HepG2 (cell line): ENCODE measurements at regions not wholly inside any gene's neighbourhood (a gene's known extent, or its start where the extent isn't known, plus 50 kb on each side); places are given as distances from the start of the nearest gene placed in this dataset.
A peak's percentile ranks its signal among the peaks of the same experiment; 100 is the strongest.

Experiments used
- ATAC-seq: fragments of 200-7000 bp; cut with Tn5 transposase; 3 replicates; pipeline ENCODE4 v1.9.1; 2020; ENCODE audit warnings: mild to moderate bottlenecking, moderate library complexity
- BruUV-seq: library from RNA; stranded (reverse); fragments of 400-500 nt; replicated peaks from 2 replicates; lab custom pipeline; 2021; lab: Mats Ljungman, UMichigan
- CTCF ChIA-PET: fragments of 300-600 bp; formaldehyde crosslinking; extraction: SDS; loops from one replicate; lab custom pipeline; 2021; ENCODE audit warnings: low total read pairs, inconsistent platforms, low intra/inter-chr PET ratio; lab: Yijun Ruan, JAX
- POLR2A ChIA-PET: fragments of 350-600 bp; sonication (Branson Sonifier 250); formaldehyde crosslinking; loops from one replicate; lab custom pipeline; 2020; ENCODE audit warnings: antibody characterized with exemption, inconsistent platforms; lab: Yijun Ruan, JAX
- DNase-seq: peaks from one replicate; pipeline ENCODE4 v3.0.0-alpha.2; 2015; ENCODE audit warnings: low spot score
- FAIRE-seq: peaks from 3 replicates; lab custom pipeline; 2011; peaks lifted over from hg19 to GRCh38; lab: Jason Lieb, UNC
- H2AFZ ChIP-seq: one replicate; pipeline ENCODE4 v1.6.1; 2011; ENCODE audit warnings: low read length, inconsistent platforms
- H3K27ac ChIP-seq: fragments of 300-600 bp; 3 replicates; pipeline ENCODE4 v1.8.0; 2011; ENCODE audit warnings: mixed run types, mild to moderate bottlenecking, mixed read lengths, low read length, inconsistent platforms; ENCODE audit not compliant: insufficient read depth; ENCODE audit errors: extremely low read length
- H3K27me3 ChIP-seq, 2 experiments: fragments of 200-600 bp in 1 of 2; 2 replicates in 1 of 2; 3 replicates in 1 of 2; pipeline versions ENCODE4 v1.6.0 to v1.8.0; 2011; ENCODE audit warnings: low read length in 2 of 2, mild to moderate bottlenecking in 2 of 2, moderate library complexity in 2 of 2, inconsistent platforms in 1 of 2; ENCODE audit not compliant: insufficient read depth in 2 of 2, control insufficient read depth in 1 of 2
- H3K36me3 ChIP-seq, 2 experiments: fragments of 200-600 bp in 1 of 2; replicated peaks in 1 of 2; 2 replicates in 1 of 2; 3 replicates in 1 of 2; pipeline versions ENCODE4 v1.5.1 to v1.8.0; 2011; ENCODE audit warnings: low read length in 2 of 2, inconsistent platforms in 1 of 2; ENCODE audit not compliant: insufficient read depth in 2 of 2, control insufficient read depth in 1 of 2
- H3K4me1 ChIP-seq: 2 replicates; pipeline ENCODE4 v1.5.1; 2012; ENCODE audit warnings: low read length, inconsistent platforms; ENCODE audit not compliant: insufficient read depth
- H3K4me2 ChIP-seq: 2 replicates; pipeline ENCODE4 v1.6.0; 2011; ENCODE audit warnings: low read depth, low read length, inconsistent platforms
- H3K4me3 ChIP-seq, 3 experiments: fragments of 200-600 bp in 1 of 3; sonication (generic), shearing (Covaris generic) in 1 of 3; replicated peaks in 1 of 3; 2 replicates each; pipeline ENCODE4 v1.5.1; 2011 to 2016; ENCODE audit warnings: low read length in 3 of 3, inconsistent platforms in 2 of 3, low read depth in 2 of 3, mild to moderate bottlenecking in 2 of 3, control low read depth in 1 of 3, mixed read lengths in 1 of 3; ENCODE audit not compliant: insufficient read depth in 1 of 3
- H3K79me2 ChIP-seq: one replicate; pipeline ENCODE4 v1.6.1; 2011; ENCODE audit warnings: low read length, inconsistent platforms; ENCODE audit not compliant: insufficient read depth
- H3K9ac ChIP-seq: 2 replicates; pipeline ENCODE4 v1.6.0; 2011; ENCODE audit warnings: mild to moderate bottlenecking, low read depth, low read length, inconsistent platforms; ENCODE audit not compliant: insufficient read depth
- H3K9me3 ChIP-seq: 2 replicates; pipeline ENCODE4 v1.5.1; 2012; ENCODE audit warnings: mild to moderate bottlenecking, low read length
- H4K20me1 ChIP-seq: 2 replicates; pipeline ENCODE4 v1.6.0; 2011; ENCODE audit warnings: inconsistent platforms, mild to moderate bottlenecking, low read length, moderate library complexity; ENCODE audit not compliant: insufficient read depth
- MAFF ChIP-seq: IDR thresholded peaks from 2 replicates; pipeline ENCODE4 v1.6.1; 2011; ENCODE audit warnings: low read depth, low read length, improper control_type of control experiment
- MAFK ChIP-seq, 2 experiments: IDR thresholded peaks in 1 of 2; conservative IDR thresholded peaks in 1 of 2; 2 replicates each; pipeline ENCODE4 v1.6.1; 2011; ENCODE audit warnings: improper control_type of control experiment in 2 of 2, low read length in 2 of 2
- MBNL3 ChIP-seq: fragments of 250-450 bp; sonication (Bioruptor Pico); conservative IDR thresholded peaks from 2 replicates; pipeline ENCODE4 v1.8.0; 2022; ENCODE audit warnings: mild to moderate bottlenecking, inconsistent platforms
- NFE2L1 ChIP-seq: sonication (generic); formaldehyde crosslinking; IDR thresholded peaks from 2 replicates; pipeline ENCODE4 v1.4.0; 2020; ENCODE audit warnings: missing genetic modification reagents, mild to moderate bottlenecking, borderline replicate concordance
- SP140L ChIP-seq: sonication (generic); formaldehyde crosslinking; IDR thresholded peaks from 2 replicates; pipeline ENCODE4 v1.4.0; 2020; ENCODE audit warnings: missing genetic modification reagents, borderline replicate concordance
- ZNF432 ChIP-seq: sonication (generic); formaldehyde crosslinking; IDR thresholded peaks from 2 replicates; pipeline ENCODE4 v1.5.0; 2020; ENCODE audit warnings: missing genetic modification reagents, mild to moderate bottlenecking, borderline replicate concordance
- ZNF768 ChIP-seq: sonication (generic); formaldehyde crosslinking; IDR thresholded peaks from 2 replicates; pipeline ENCODE4 v1.4.0; 2020; ENCODE audit warnings: missing genetic modification reagents
- WGBS: methylation state at CpG from one replicate; pipeline ENCODE4 v1.1.6; 2017; ENCODE audit warnings: low lambda C conversion rate; 5-methylcytosine and 5-hydroxymethylcytosine counted together
- in situ Hi-C: cut with HindIII; loops from 2 replicates; pipeline ENCODE4 v1.10.0; 2017; ENCODE audit warnings: low pct_unique_long_range_greater_than_20kb; ENCODE audit not compliant: extremely low pct_ligation_motif_present
- intact Hi-C: fragments of 100-400 bp; cut with micrococcal nuclease; formaldehyde crosslinking; loops from one replicate; pipeline ENCODE4 v1.10.0; 2022; ENCODE audit not compliant: unreplicated experiment
- TF ChIP-seq, protein P1 (sequence below): sonication (generic); formaldehyde crosslinking; IDR thresholded peaks from 2 replicates; pipeline ENCODE4 v1.4.0; 2020; ENCODE audit warnings: missing genetic modification reagents; ENCODE audit errors: not compliant biosample characterization
- TF ChIP-seq, protein P2 (sequence below): sonication (generic); formaldehyde crosslinking; conservative IDR thresholded peaks from 2 replicates; pipeline ENCODE4 v1.4.0; 2020; ENCODE audit warnings: missing genetic modification reagents
- TF ChIP-seq, protein P3 (sequence below): sonication (generic); formaldehyde crosslinking; IDR thresholded peaks from 2 replicates; pipeline ENCODE4 v1.8.0; 2022; ENCODE audit warnings: missing genetic modification reagents, mild to moderate bottlenecking, moderate library complexity, borderline replicate concordance

DNA sequence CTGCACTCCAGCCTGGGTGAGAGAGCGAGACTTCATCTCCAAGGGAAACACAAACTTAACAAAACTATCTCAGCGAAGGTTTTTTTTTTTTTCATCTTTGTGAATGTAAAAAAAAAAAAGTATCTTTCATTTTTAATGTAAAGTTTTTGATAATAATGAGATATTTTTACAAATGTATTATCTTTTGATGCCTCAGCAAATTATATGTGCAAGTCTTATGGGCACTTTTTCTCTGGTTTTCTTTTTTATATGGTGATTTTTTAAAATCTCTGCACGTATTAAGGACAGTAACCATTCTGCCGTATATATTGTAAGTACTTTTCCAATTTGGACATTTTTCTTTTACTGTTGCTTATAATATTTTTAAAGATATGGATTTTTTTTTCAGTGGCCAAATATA lies 76.8 kb downstream of the MAFB start:
- FAIRE-seq (no peak), DNase-seq (no peak), ATAC-seq (no peak)
- intact Hi-C loops (no loop called here), in situ Hi-C loops (no loop called here)
- H2AFZ ChIP-seq: no peak overlapping the region
- no peak overlapping the region for H3K4me2 ChIP-seq
- H3K27ac ChIP-seq: no peak overlapping the region
- no peaks in the 10 kb centered on the region for H3K79me2 ChIP-seq
- TF ChIP-seq ZNF768 (no peak), MBNL3 (CRISPR knock-in tag) (no peak), MAFF (peak; percentile 54; the same call in 1 of the 2 replicates), MAFK (conservative IDR thresholded peaks at IDR 0.05 in 1 of 2, IDR thresholded peaks at IDR 0.05 in 1 of 2; ENCODE audit: low read length in 2 of 2) (peak; percentile 51 to 80), NFE2L1 (CRISPR knock-in tag) (no peak), ZNF432 (CRISPR knock-in tag) (no peak), SP140L (CRISPR knock-in tag) (no peak)
- TF ChIP-seq, protein P1, sequence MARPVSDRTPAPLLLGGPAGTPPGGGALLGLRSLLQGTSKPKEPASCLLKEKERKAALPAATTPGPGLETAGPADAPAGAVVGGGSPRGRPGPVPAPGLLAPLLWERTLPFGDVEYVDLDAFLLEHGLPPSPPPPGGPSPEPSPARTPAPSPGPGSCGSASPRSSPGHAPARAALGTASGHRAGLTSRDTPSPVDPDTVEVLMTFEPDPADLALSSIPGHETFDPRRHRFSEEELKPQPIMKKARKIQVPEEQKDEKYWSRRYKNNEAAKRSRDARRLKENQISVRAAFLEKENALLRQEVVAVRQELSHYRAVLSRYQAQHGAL (CRISPR knock-in tag): no peak
- TF ChIP-seq, protein P2, sequence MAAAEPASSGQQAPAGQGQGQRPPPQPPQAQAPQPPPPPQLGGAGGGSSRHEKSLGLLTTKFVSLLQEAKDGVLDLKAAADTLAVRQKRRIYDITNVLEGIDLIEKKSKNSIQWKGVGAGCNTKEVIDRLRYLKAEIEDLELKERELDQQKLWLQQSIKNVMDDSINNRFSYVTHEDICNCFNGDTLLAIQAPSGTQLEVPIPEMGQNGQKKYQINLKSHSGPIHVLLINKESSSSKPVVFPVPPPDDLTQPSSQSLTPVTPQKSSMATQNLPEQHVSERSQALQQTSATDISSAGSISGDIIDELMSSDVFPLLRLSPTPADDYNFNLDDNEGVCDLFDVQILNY (CRISPR knock-in tag): no peak
- TF ChIP-seq, protein P3, sequence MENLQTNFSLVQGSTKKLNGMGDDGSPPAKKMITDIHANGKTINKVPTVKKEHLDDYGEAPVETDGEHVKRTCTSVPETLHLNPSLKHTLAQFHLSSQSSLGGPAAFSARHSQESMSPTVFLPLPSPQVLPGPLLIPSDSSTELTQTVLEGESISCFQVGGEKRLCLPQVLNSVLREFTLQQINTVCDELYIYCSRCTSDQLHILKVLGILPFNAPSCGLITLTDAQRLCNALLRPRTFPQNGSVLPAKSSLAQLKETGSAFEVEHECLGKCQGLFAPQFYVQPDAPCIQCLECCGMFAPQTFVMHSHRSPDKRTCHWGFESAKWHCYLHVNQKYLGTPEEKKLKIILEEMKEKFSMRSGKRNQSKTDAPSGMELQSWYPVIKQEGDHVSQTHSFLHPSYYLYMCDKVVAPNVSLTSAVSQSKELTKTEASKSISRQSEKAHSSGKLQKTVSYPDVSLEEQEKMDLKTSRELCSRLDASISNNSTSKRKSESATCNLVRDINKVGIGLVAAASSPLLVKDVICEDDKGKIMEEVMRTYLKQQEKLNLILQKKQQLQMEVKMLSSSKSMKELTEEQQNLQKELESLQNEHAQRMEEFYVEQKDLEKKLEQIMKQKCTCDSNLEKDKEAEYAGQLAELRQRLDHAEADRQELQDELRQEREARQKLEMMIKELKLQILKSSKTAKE: no peak
- H4K20me1 ChIP-seq: no peaks in the 10 kb centered on the region
- WGBS: 42% methylated on average over 4 of the region's 4 CpGs
- no peak overlapping the region for H3K9ac ChIP-seq
- H3K27me3 ChIP-seq: no peaks in the 10 kb centered on the region
- ChIA-PET POLR2A (no interaction called here), CTCF (no interaction called here)
- H3K4me3 ChIP-seq: no peak overlapping the region
- BruUV-seq: no TSS peak
- no peaks in the 10 kb centered on the region for H3K9me3 ChIP-seq
- no peaks in the 10 kb centered on the region for H3K36me3 ChIP-seq
- no peaks in the 10 kb centered on the region for H3K4me1 ChIP-seq
